HCT116 (cell line): ENCODE measurements at regions not wholly inside any gene's neighbourhood (a gene's known extent, or its start where the extent isn't known, plus 50 kb on each side); places are given as distances from the start of the nearest gene placed in this dataset.
"Not testable (repeated sequence)": the region's sequence is repeated elsewhere in the genome, so short reads cannot be mapped to it uniquely, and the experiment has no call there.

ENCODE experiments used
- JUND ChIP-seq: IDR thresholded peaks from 2 replicates; pipeline ENCODE4 v1.6.1; 2012
- POLR2A ChIP-seq: IDR thresholded peaks from 2 replicates; pipeline ENCODE4 v1.7.0; 2011; ENCODE audit warnings: borderline replicate concordance; ENCODE audit not compliant: insufficient read depth, insufficient read length; ENCODE audit errors: extremely low read depth
- SP1 ChIP-seq: IDR thresholded peaks from 2 replicates; pipeline ENCODE4 v1.6.1; 2012; ENCODE audit warnings: low read depth
- TF ChIP-seq, protein P1 (sequence below): IDR thresholded peaks from 2 replicates; pipeline ENCODE4 v1.6.1; 2012
- TF ChIP-seq, protein P2 (sequence below), 3 experiments: fragments of 200-600 bp in 1 of 3; sonication (generic) in 1 of 3; IDR thresholded peaks in 2 of 3; conservative IDR thresholded peaks in 1 of 3; 2 replicates each; pipeline ENCODE4 v1.5.1; 2012 to 2017; ENCODE audit warnings: low read depth in 2 of 3, low read length in 2 of 3, antibody characterized with exemption in 1 of 3, borderline replicate concordance in 1 of 3, control low read depth in 1 of 3, mild to moderate bottlenecking in 1 of 3, mixed read lengths in 1 of 3, mixed run types in 1 of 3, moderate library complexity in 1 of 3; ENCODE audit not compliant: insufficient read depth in 1 of 3

DNA sequence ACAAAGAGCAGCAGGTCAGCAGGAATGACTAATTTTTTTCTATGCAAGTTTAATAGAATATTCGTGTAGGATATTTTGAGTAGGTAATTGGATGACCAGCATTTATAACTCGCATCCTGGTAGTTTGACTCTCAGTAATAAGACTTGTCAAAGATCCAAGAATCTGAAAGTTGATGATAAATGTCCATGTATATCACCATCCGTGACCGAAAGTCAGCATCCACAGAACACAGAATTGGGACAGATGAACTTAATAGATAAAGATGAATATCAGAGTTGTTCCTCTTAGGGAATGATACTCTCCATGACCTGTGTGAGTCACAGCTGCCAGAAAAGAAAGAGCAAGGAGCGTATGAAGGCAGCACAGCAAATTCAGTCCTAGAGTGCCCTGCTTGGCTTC, 79.4 kb downstream of the CCDC74A start:
- TF ChIP-seq, protein P1, sequence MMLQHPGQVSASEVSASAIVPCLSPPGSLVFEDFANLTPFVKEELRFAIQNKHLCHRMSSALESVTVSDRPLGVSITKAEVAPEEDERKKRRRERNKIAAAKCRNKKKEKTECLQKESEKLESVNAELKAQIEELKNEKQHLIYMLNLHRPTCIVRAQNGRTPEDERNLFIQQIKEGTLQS: not testable (repeated sequence)
- not testable (repeated sequence) for TF ChIP-seq JUND, SP1, POLR2A
- TF ChIP-seq, protein P2, sequence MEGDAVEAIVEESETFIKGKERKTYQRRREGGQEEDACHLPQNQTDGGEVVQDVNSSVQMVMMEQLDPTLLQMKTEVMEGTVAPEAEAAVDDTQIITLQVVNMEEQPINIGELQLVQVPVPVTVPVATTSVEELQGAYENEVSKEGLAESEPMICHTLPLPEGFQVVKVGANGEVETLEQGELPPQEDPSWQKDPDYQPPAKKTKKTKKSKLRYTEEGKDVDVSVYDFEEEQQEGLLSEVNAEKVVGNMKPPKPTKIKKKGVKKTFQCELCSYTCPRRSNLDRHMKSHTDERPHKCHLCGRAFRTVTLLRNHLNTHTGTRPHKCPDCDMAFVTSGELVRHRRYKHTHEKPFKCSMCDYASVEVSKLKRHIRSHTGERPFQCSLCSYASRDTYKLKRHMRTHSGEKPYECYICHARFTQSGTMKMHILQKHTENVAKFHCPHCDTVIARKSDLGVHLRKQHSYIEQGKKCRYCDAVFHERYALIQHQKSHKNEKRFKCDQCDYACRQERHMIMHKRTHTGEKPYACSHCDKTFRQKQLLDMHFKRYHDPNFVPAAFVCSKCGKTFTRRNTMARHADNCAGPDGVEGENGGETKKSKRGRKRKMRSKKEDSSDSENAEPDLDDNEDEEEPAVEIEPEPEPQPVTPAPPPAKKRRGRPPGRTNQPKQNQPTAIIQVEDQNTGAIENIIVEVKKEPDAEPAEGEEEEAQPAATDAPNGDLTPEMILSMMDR (IDR thresholded peaks at IDR 0.05 in 2 of 3, conservative IDR thresholded peaks at IDR 0.05 in 1 of 3; ENCODE audit: borderline replicate concordance in 1 of 3, insufficient read depth in 1 of 3, low read depth in 2 of 3, low read length in 2 of 3): not testable (repeated sequence)
